NCI-H1092 (cell line): ENCODE measurements at regions not wholly inside any gene's neighbourhood (a gene's known extent, or its start where the extent isn't known, plus 50 kb on each side); places are given as distances from the start of the nearest gene placed in this dataset.
"Not testable (repeated sequence)": the region's sequence is repeated elsewhere in the genome, so short reads cannot be mapped to it uniquely, and the experiment has no call there.

Experiments used
- DNase-seq: peaks from one replicate; lab custom pipeline; 2025; lab: John Stamatoyannopoulos, UW

DNA sequence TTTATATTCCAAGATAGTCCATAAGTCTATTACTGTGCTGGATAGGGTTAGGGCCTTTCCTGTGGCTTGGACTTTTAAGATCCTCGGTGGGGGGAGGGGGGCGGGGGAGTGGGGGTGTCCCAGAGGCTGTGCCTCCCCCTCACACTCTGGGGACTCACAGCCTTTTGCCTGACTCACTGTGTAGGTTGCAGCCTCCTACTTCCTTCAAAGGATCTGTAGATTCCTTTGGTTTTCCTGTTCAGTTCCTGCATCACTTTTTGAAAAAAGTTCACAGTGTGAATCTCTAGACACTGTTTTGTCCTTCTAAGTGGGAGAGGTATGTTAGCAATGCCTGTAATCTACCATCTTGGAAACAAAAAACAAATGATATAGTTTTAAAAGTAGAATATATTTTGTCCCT, 999.9 kb downstream of the GLUD2 start:
- DNase-seq = no peak

GRCh38 chrX:122055460-122055859, 1008.0 kb downstream of the GLUD2 start:
- no peak for DNase-seq

- DNase-seq = no peak
Observed at GRCh38 chrX:122055979-122056715, 1008.7 kb downstream of the GLUD2 start.

GRCh38 chrX:122076241-122076640, 1028.8 kb downstream of the GLUD2 start:
- DNase-seq = no peak

GRCh38 chrX:122078079-122078478, 1030.7 kb downstream of the GLUD2 start:
- no peak for DNase-seq

DNA sequence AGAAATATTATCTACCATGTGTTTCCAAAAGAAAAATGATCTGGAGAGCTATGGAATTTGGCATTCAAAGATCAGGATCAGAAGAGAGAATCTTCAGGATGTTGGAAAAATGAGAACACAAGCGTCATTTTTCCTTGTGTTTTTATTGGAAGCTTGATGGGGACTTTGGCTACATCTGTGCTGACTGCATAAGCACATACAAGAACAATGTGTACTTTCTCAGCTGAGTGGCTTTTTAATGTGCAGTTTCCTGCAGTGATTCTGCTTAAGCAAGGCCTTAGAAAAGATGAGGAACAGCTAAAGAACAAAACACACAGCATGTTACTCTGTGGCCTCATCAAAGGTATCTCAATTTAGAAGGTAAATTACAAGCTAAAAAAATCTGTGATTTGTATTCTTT, 1039.9 kb downstream of the GLUD2 start:
- DNase-seq = no peak

GRCh38 chrX:122091571-122091970, 1044.2 kb downstream of the GLUD2 start:
- DNase-seq = no peak

DNA sequence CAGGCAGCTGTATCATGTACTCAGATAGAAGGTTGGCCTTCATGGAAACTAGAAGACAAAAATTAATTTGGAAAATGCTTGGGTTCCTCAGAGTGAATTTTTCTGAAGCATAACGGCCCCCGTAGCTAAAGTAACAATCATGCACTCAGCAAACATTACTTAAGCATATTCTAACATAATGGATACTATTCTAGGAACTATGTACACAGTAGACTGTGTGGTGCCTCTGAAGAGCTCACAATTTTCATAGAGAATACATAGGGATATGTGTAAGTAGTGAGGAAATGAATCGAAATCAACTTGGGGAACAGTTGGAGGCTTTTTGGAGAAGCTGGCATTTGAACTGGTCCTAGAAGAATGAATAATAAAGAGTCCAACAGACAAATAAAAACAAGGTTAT, 1045.0 kb downstream of the GLUD2 start:
- DNase-seq = no peak

DNA sequence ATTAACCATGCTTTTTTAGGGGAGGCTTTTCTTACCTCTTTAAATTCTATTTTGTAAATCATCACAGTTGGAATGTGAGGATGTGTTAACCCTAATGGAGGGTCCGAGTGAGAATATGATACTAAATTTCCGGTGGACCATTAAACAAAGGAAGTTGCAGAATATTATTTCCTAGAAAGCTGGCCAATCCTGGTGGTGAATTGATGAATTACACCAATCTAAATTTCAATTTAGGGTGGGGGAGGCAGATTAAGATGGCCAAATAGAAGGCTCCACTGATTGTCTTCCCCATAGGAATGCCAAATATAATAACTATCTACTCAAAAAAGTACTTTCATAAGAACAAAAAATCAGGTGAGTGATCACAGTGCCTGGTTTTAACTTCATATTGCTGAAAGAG, 1045.6 kb downstream of the GLUD2 start:
- no peak for DNase-seq

DNA sequence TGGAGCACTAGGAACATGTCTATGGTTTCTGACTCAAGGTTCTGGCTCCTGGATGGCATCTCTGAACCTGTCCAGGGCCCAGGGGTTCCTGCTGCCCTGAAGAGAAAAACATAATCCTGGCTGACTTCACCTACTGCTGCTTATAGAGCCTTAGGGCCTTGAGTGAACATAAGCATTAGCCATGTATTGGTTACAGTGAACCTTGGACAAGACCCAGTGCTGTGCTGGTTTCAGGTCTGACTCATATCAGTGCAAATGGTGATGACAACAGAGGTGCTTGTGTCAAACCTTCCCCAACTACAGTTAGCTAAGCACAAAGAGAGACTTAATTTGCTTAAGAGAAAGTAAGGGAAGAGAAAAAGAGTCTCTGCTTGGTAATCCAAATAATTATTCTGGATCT, 1047.2 kb downstream of the GLUD2 start:
- no peak for DNase-seq

GRCh38 chrX:122113376-122113775, 1066.0 kb downstream of the GLUD2 start:
- no peak for DNase-seq

DNA sequence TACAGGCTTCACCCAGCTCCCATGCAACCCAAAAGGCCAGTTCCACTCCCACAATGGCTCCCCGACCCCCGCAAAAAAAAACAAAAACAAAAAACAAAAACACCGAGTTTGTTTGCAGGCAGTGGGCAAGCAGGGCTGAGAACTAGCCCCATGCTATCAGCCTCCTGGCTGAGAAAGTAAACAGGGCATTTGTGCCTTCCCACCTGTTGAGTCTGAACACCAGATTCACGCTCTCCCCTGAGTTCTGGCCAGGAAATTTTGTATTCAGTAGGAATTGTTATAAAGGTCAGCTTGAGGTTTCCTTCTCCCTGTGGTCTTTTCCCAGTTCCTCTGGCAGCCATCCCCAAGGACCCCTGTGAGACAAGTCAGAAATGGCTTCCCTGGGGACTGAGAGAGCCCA, 1066.5 kb downstream of the GLUD2 start:
- DNase-seq = no peak

DNA sequence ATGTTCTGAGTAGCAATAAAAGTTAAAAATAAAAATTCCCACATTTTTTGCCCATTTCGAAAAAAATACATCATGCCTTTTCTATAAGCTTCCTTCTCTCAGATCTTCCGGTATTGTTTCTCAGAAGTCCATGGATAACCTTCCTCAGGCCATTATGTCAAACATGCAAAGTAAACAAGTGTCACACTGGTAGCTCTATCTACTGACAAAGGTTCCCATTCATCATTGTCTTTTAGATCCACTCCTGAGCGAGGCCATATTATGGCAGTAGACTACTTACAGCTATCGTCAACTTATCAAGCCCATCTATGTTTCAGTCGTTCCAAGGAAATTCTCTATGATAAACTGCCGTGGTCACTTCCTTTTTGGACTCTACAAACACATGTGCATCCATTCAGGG, 1068.2 kb downstream of the GLUD2 start:
- DNase-seq = no peak

DNA sequence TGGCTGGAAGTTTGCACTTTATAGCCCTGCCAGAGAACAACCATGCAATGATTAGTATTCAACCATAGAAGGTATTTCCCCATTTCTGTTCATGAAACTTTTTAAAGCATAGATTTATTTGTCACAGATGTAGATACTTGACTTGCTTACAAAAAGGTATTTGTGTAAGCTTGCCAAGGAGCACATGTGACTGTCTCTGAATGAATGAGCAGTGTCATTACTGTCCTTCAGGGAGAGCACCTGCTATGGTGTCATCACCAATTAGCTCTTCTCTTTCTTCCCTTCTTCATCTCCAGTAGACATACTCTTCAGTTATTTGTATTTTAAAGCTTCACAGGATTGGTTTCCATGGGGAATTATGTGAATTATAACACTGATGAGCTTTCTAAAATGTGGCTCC, 1064.7 kb upstream of the GRIA3 start:
- no peak for DNase-seq

DNA sequence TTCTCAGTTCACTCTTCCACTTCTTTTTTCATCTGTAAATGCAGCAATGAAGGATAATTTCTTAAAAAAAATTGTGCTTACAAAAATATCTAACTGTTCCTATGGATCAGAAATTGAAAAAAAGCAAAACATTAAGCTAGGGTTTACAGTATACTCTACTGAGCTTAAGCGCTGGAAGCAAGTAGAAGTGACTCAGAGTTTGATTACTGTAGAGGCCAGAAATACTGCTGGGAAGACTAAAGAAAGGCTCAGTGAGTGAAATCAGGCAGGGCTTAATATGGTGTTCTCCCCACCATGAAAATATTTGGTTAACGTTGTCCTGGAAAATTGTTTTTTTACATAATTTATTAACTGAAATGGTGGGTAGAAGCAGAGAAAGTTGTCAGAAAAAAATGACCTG, 1061.8 kb upstream of the GRIA3 start:
- no peak for DNase-seq

- no peak for DNase-seq
Observed at GRCh38 chrX:122133478-122133877, 1050.6 kb upstream of the GRIA3 start.

DNA sequence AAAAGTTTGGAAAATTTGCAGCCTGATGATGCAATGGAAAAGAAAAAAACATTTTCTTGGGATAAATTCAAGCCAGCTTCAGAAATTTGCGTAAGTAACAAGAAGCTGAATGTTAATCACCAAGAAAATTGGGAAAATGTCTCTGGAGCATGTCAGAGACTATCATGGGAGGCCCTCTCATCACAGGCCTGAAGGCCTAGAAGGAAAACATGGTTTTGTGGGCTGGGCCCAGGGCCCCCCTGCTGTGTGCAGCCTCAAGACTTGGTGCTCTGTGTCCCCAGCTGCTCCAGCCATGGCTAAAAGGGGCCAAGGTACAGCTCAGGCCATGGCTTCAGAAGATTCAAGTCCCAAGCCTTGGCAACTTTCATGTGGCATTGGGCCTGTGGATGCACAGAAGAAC, 1049.8 kb upstream of the GRIA3 start:
- DNase-seq = no peak

DNA sequence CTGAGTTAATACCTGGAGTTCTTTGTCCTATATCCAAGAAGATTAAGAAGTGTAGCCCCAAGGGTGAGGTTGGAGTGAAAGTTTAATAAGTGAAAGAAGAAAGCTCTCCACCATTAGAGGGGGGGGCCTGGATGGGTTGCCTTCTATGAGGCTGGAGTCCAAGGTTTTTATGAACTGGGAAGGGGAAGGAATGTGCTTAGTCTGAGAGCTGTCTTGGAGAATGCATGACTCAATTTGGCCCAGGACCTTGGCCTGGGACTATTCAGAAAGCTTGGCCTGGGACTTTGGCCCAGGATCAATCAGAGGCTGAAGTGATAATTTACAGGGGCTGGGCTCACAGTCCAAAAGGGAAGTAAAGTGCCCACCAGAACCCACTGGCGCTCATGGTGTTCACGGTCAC, 1049.0 kb upstream of the GRIA3 start:
- DNase-seq = no peak

- DNase-seq = not testable (repeated sequence)
Observed at GRCh38 chrX:122140219-122140618, 1043.9 kb upstream of the GRIA3 start.

DNA sequence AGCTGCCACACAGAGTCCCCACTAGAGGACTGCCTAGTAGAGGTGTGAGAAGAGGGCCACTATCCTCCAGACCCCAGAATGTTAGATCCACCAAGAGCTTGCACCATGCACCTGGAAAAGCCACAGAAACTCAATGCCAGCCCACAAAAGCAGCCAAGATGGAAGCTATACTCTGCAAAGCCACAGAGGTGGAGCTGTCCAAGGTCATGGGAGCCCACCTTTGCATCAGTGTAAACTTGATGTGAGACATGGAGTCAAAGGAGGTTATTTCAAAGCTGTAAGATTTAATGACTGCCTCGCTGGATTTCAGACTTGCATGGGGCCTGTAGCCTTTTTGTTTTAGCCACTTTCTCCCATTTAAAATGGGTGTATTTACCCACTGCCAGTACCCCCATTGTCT, 1030.1 kb upstream of the GRIA3 start:
- no peak for DNase-seq

DNA sequence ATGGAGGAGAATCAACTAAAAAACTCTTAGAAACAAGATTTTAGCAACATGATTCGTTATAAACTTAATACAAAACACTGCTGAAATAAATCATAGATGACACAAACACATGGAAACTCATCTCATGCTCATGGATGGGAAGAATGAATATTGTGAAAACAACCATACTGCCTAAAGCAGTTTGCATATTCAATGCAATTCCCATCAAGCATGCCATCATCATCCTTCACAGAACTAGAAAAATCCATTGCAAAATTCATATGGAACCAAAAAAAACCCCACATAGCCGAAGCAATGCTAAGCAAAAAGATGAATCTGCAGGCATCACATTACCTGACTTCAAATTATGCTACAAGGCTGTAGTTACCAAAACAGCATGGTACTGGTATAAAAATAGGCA, 1015.8 kb upstream of the GRIA3 start:
- no peak for DNase-seq

GRCh38 chrX:122184791-122185190, 999.3 kb upstream of the GRIA3 start:
- no peak for DNase-seq

- no peak for DNase-seq
Observed at GRCh38 chrX:122187069-122187713, 996.9 kb upstream of the GRIA3 start.

- DNase-seq = no peak
Observed at GRCh38 chrX:122188751-122189150, 995.3 kb upstream of the GRIA3 start.
